Fibroblast of the aortic adventitia (primary cell): ENCODE measurements at regions not wholly inside any gene's neighbourhood (a gene's known extent, or its start where the extent isn't known, plus 50 kb on each side); places are given as distances from the start of the nearest gene placed in this dataset.

Source experiments
- DNase-seq: peaks from one replicate; pipeline ENCODE4 v3.0.0-alpha.2; 2010; ENCODE audit warnings: low read depth
- H3K4me3 ChIP-seq: 2 replicates; pipeline ENCODE4 v1.5.1; 2011; ENCODE audit warnings: low read depth, mild to moderate bottlenecking, control low read depth, low read length, moderate library complexity
- TF ChIP-seq, protein P1 (sequence below): IDR thresholded peaks from 2 replicates; pipeline ENCODE4 v1.5.1; 2011; ENCODE audit warnings: mild to moderate bottlenecking, low read length, control low read depth, inconsistent platforms; ENCODE audit not compliant: insufficient read depth

DNA sequence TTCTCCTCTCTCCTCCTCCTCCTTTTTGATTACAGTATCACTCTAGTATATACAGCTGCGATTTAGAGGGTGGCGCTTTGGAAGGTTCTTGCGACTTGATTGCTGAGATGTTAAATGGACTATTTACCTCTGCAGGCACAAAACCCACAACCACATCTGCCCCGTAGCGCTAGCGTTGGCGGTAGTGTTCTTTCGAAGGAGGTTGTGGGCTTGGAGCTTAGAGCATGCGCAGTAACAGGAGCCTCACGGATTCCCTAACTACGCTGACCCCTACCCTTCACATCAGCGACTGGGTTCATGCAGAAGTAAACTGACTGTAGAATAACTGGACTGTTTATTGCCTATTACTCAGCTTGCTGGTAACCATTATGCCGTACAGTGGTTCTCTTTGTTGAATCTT, 58.0 kb downstream of the CGGBP1 start:
- DNase-seq: peak; percentile 25
- peak overlapping the region; percentile 22 for H3K4me3 ChIP-seq

DNA sequence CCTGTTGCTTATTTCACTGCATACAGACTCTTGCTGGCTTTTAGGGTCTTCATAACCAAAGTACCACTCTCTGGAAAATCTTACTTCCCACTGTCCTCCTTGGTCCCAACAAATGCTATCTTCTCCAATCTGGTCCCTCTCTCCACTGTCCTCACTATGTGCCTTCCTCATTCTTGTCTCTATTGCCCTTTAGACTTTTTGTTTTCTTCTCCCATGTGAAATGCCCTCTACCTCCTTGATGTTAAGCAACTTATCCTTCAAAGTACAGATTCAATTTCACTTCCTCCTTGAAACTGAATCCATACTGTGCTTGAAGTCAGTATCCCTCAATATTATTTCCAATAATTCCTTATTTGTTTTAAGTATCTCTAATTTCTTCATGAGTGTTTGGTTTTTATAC, 60.8 kb downstream of the CGGBP1 start:
- TF ChIP-seq, protein P1, sequence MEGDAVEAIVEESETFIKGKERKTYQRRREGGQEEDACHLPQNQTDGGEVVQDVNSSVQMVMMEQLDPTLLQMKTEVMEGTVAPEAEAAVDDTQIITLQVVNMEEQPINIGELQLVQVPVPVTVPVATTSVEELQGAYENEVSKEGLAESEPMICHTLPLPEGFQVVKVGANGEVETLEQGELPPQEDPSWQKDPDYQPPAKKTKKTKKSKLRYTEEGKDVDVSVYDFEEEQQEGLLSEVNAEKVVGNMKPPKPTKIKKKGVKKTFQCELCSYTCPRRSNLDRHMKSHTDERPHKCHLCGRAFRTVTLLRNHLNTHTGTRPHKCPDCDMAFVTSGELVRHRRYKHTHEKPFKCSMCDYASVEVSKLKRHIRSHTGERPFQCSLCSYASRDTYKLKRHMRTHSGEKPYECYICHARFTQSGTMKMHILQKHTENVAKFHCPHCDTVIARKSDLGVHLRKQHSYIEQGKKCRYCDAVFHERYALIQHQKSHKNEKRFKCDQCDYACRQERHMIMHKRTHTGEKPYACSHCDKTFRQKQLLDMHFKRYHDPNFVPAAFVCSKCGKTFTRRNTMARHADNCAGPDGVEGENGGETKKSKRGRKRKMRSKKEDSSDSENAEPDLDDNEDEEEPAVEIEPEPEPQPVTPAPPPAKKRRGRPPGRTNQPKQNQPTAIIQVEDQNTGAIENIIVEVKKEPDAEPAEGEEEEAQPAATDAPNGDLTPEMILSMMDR: no peak
- H3K4me3 ChIP-seq: no peak overlapping the region
- DNase-seq: no peak

More for the DNA sequence above, 58.0 kb downstream of the CGGBP1 start:
- TF ChIP-seq, protein P1: no peak

DNA sequence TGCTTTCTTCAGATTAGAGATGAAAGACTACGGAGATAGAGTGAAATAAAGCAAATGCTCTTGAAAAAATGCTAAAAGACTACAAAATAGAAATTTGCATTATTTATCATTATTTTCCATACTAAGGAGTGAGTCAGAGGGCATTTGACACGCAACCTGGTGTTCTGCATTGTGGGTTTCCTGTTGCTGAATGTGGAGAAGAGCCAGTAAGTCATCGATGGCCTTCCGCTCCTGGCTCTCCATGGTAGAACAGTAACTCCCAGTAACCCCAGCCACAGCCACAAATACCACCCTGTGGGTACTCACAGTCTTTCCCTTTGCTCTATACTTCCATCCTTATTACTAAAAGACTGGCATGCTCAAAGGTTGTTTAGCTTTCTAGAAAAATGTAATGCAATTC, 61.5 kb downstream of the CGGBP1 start:
- TF ChIP-seq, protein P1: no peak
- peak; percentile 18 for DNase-seq
- no peak overlapping the region for H3K4me3 ChIP-seq

DNA sequence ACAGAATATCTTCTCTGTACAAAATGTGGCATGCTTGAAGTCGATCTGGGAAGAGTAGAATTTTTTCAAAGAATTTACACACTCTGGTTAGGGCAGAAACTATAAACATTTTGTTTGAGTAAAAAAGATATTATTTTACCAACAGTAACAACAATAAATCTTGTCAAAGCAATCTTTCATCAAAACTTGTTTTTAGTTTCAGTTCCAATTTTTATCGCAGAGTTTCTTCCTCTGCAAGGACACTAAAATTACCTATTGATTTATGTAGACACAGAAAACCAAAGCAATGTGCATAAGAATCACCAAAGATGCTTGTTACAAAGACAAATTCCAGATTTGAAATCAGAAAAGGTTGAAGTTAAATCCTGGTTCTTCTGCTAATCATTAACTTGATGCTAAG, 61.9 kb downstream of the CGGBP1 start:
- no peak overlapping the region for H3K4me3 ChIP-seq
- TF ChIP-seq, protein P1: no peak
- no peak for DNase-seq

DNA sequence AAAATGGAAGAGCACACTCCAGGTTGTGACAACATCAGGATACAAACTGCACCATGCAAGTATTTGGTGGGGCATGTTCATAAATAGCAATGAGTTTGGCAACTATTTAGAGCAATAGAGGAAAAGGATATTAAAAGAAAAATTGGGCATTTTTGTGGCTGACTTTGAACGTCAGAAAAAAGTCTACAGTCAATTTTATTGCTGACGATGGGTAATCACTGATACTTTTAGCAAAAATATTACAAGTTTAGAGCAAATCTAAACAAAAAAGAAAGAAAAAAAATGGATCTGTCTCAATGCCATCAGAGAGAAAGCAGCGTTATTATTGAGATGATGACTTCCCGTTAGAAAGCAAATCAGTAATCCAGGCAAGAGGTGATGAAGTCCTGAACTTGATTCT, 65.2 kb downstream of the CGGBP1 start:
- no peak for DNase-seq
- no peak overlapping the region for H3K4me3 ChIP-seq
- TF ChIP-seq, protein P1: no peak

DNA sequence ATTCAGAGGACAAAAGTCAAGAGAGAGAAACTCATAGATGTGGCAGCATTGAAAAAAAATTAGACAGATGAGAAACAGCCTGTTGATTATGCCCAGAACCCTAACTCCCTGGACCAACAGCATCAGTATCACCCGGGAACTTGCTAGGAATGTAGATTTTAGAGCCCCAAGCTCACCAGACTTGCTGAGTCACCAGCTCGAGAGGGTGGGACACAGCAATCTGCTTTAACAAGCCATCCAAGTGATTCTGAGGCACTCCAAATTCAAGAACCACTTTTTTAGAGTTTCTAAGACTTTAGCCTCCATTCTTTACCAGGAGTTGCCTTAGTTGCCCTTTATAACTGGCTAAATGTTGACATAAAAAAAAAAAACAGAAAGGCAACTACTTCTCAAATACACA, 70.9 kb downstream of the CGGBP1 start:
- H3K4me3 ChIP-seq: no peak overlapping the region
- TF ChIP-seq, protein P1: no peak
- DNase-seq: peak; percentile 76

DNA sequence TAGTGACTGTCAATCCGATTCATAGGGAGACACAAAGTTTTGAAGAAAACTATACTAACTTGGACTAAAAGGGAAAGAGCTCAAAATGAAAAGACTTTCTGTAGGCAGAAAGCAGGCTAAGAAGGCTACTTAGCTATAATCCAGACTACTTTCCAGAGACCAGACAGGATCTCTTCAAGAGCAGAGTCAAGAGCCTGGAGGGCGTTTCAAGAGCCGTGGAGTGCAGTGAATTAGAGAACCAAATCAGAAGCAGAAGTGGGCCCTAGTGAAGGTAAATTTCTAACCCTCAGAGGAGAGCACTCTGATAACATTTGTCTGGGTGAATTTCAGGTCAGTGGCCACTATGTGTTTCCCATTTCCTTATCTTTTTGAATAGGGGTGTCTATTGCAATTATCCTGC, 76.4 kb downstream of the CGGBP1 start:
- no peak for DNase-seq
- TF ChIP-seq, protein P1: no peak
- no peak overlapping the region for H3K4me3 ChIP-seq
